GM23338 (cell line): ENCODE measurements at regions not wholly inside any gene's neighbourhood (a gene's known extent, or its start where the extent isn't known, plus 50 kb on each side); places are given as distances from the start of the nearest gene placed in this dataset.
"Not testable (repeated sequence)": the region's sequence is repeated elsewhere in the genome, so short reads cannot be mapped to it uniquely, and the experiment has no call there.

ENCODE experiments used
- ATAC-seq: fragments of 200-7000 bp; cut with Tn5 transposase; 3 replicates; pipeline ENCODE4 v1.9.1; 2020
- DNase-seq: peaks from one replicate; pipeline ENCODE4 v3.0.0-alpha.2; 2015; ENCODE audit warnings: low spot score
- H2AFZ ChIP-seq: fragments of 200-600 bp; sonication (generic); 2 replicates; pipeline ENCODE4 v1.8.0; 2016; ENCODE audit warnings: antibody characterized with exemption, mild to moderate bottlenecking, moderate library complexity
- H3F3A ChIP-seq: fragments of 200-600 bp; sonication (generic); replicated peaks from 2 replicates; pipeline ENCODE4 v1.8.0; 2017; ENCODE audit warnings: antibody characterized with exemption, mixed run types, low read depth
- H3K27ac ChIP-seq: fragments of 200-600 bp; sonication (generic); 2 replicates; pipeline ENCODE4 v1.6.1; 2016; ENCODE audit warnings: low read depth
- H3K27me3 ChIP-seq: fragments of 200-600 bp; sonication (generic); 2 replicates; pipeline ENCODE4 v1.8.0; 2016; ENCODE audit warnings: mild to moderate bottlenecking, mixed run types, moderate library complexity; ENCODE audit not compliant: insufficient read depth
- H3K36me3 ChIP-seq: fragments of 200-600 bp; sonication (generic); 2 replicates; pipeline ENCODE4 v1.8.0; 2016; ENCODE audit warnings: mild to moderate bottlenecking; ENCODE audit not compliant: insufficient read depth
- H3K4me1 ChIP-seq: fragments of 200-600 bp; sonication (generic); 2 replicates; pipeline ENCODE4 v1.8.0; 2016; ENCODE audit warnings: mild to moderate bottlenecking, moderate library complexity; ENCODE audit not compliant: insufficient read depth
- H3K4me2 ChIP-seq: fragments of 200-600 bp; sonication (generic); 2 replicates; pipeline ENCODE4 v1.7.1; 2017; ENCODE audit warnings: mixed run types
- H3K4me3 ChIP-seq: fragments of 200-600 bp; sonication (generic); 2 replicates; pipeline ENCODE4 v1.6.1; 2016; ENCODE audit warnings: mixed run types
- H3K79me2 ChIP-seq: fragments of 200-600 bp; sonication (generic); replicated peaks from 2 replicates; pipeline ENCODE4 v1.8.0; 2017; ENCODE audit warnings: mild to moderate bottlenecking; ENCODE audit not compliant: insufficient read depth
- H3K9me2 ChIP-seq: fragments of 200-600 bp; sonication (generic); 2 replicates; pipeline ENCODE4 v1.8.0; 2017; ENCODE audit not compliant: insufficient read depth
- H4K20me1 ChIP-seq: fragments of 200-600 bp; sonication (generic); replicated peaks from 2 replicates; pipeline ENCODE4 v1.8.0; 2017; ENCODE audit warnings: mild to moderate bottlenecking; ENCODE audit not compliant: insufficient read depth
- H3K27ac Mint-ChIP-seq: 2 replicates; pipeline ENCODE4 v1.8.0; 2020; ENCODE audit warnings: inconsistent platforms, mild to moderate bottlenecking, moderate library complexity, mixed read lengths
- H3K27me3 Mint-ChIP-seq: 3 replicates; pipeline ENCODE4 v1.8.0; 2022; ENCODE audit warnings: low read depth, mild to moderate bottlenecking, moderate library complexity, mixed read lengths, inconsistent platforms; ENCODE audit not compliant: insufficient read depth, poor library complexity
- H3K36me3 Mint-ChIP-seq: 3 replicates; pipeline ENCODE4 v1.8.0; 2021; ENCODE audit warnings: low read depth, mild to moderate bottlenecking, inconsistent platforms, moderate library complexity, mixed read lengths
- H3K4me1 Mint-ChIP-seq: 3 replicates; pipeline ENCODE4 v1.8.0; 2020; ENCODE audit warnings: mild to moderate bottlenecking, inconsistent platforms, mixed read lengths
- H3K4me3 Mint-ChIP-seq: 3 replicates; pipeline ENCODE4 v1.8.0; 2021; ENCODE audit warnings: moderate library complexity, mild to moderate bottlenecking, inconsistent platforms, mixed read lengths
- H3K9me3 Mint-ChIP-seq: 3 replicates; pipeline ENCODE4 v1.8.0; 2020; ENCODE audit warnings: moderate library complexity, mild to moderate bottlenecking, inconsistent platforms, mixed read lengths
- CREB1 ChIP-seq: fragments of 250-450 bp; sonication (Bioruptor Pico); IDR thresholded peaks from 2 replicates; pipeline ENCODE4 v1.5.0; 2020; ENCODE audit warnings: low read depth, mild to moderate bottlenecking, moderate library complexity
- EZH2 ChIP-seq: fragments of 200-600 bp; sonication (generic); IDR thresholded peaks from one replicate; pipeline ENCODE4 v1.8.0; 2017; ENCODE audit warnings: antibody characterized with exemption, mild to moderate bottlenecking, low read depth; ENCODE audit not compliant: unreplicated experiment
- EZH2phosphoT487 ChIP-seq: fragments of 200-600 bp; sonication (generic); IDR thresholded peaks from one replicate; pipeline ENCODE4 v1.8.1; 2018; ENCODE audit warnings: antibody characterized with exemption; ENCODE audit not compliant: unreplicated experiment
- JUNB ChIP-seq: IDR thresholded peaks from one replicate; pipeline ENCODE4 v1.6.1; 2016; ENCODE audit warnings: antibody characterized with exemption; ENCODE audit not compliant: unreplicated experiment
- POLR2AphosphoS5 ChIP-seq: IDR thresholded peaks from 2 replicates; pipeline ENCODE4 v1.6.1; 2016; ENCODE audit warnings: antibody characterized with exemption, low read depth
- ZNF331 ChIP-seq: fragments of 250-450 bp; sonication (Bioruptor Pico); IDR thresholded peaks from 2 replicates; pipeline ENCODE4 v1.5.0; 2020; ENCODE audit warnings: low read depth, mild to moderate bottlenecking, moderate library complexity
- TF ChIP-seq, protein P1 (sequence below), 2 experiments: fragments of 200-600 bp in 1 of 2; sonication (generic) in 1 of 2; conservative IDR thresholded peaks; 2 replicates each; pipeline versions ENCODE4 v1.5.1 to v1.6.1; 2016 to 2017; ENCODE audit warnings: antibody characterized with exemption in 2 of 2, low read depth in 2 of 2, mild to moderate bottlenecking in 2 of 2, moderate library complexity in 1 of 2
- TF ChIP-seq, protein P2 (sequence below): IDR thresholded peaks from 2 replicates; pipeline ENCODE4 v1.6.1; 2016; ENCODE audit warnings: antibody characterized with exemption
- TF ChIP-seq, protein P3 (sequence below): fragments of 250-450 bp; sonication (Bioruptor Pico); IDR thresholded peaks from 2 replicates; pipeline ENCODE4 v1.5.0; 2020; ENCODE audit warnings: mild to moderate bottlenecking, moderate library complexity
- TF ChIP-seq, protein P4 (sequence below): IDR thresholded peaks from one replicate; pipeline ENCODE4 v1.6.1; 2018; ENCODE audit warnings: antibody characterized with exemption; ENCODE audit not compliant: unreplicated experiment

DNA sequence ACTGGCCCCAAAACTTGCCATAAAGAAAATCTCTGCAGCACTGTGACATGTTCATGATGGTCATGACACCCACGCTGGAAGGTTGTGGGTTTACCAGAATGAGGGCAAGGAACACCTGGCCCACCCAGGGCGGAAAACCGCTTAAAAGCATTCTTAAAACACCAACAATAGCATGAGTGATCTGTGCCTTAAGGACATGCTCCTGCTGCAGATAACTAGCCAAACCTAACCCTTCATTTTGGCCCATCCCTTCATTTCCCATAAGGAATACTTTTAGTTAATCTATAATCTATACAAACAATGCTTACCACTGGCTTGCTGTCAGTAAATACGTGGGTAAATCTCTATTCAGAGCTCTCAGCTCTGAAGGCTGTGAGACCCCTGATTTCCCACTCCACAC lies 67.6 kb downstream of the FAM50B start:
- not testable (repeated sequence) for H3K27ac Mint-ChIP-seq, H4K20me1 ChIP-seq, H3K36me3 ChIP-seq, H3K27me3 ChIP-seq, H3K27ac ChIP-seq, DNase-seq, H3F3A ChIP-seq, ATAC-seq, H3K4me1 ChIP-seq, H3K4me2 ChIP-seq, H3K9me2 ChIP-seq, H2AFZ ChIP-seq, H3K27me3 Mint-ChIP-seq, H3K79me2 ChIP-seq, H3K4me3 Mint-ChIP-seq, H3K4me3 ChIP-seq
- H3K9me3 Mint-ChIP-seq: peaks cover 34% of the 10 kb centered on the region
- peaks cover 16% of the 10 kb centered on the region; the same call in 2 of the 3 replicates for H3K36me3 Mint-ChIP-seq
- peaks cover 15% of the 10 kb centered on the region for H3K4me1 Mint-ChIP-seq

DNA sequence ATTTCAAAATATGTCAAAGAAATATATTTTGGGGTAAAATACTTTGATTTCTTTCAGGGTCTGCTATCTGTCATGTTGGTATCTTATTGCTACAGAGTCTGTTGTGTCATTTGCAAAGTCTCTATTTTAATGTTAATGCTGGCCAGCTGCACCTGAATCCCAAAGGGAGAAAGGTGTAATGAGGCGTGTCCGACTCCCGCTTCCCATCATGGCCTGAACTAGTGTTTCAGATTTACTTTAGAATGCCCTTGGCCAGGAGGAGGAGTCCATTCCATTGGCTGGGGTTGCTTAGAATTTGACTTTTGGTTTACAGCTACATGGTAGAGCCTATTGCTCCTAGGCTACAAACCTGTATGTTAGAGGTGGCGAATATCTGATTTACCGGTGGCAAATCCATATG lies 69.3 kb downstream of the FAM50B start:
- Mint-ChIP-seq H3K4me1 (peaks cover 13% of the 10 kb centered on the region), H3K36me3 (peaks cover 16% of the 10 kb centered on the region; the same call in 2 of the 3 replicates), H3K27me3 (peaks cover 7% of the 10 kb centered on the region), H3K27ac (no peak overlapping the region), H3K9me3 (peaks cover 34% of the 10 kb centered on the region), H3K4me3 (no peak overlapping the region)
- Histone ChIP-seq H3K4me1 (peaks cover 10% of the 10 kb centered on the region; the same call in 1 of the 2 replicates), H3K9me2 (peaks cover 7% of the 10 kb centered on the region; the same call in 1 of the 2 replicates), H3K4me3 (no peak overlapping the region), H4K20me1 (no peaks in the 10 kb centered on the region), H3K36me3 (0 out of 2 replicates have a peak, but pooled peaks cover 4% of the 10 kb centered on the region), H3K27ac (no peak overlapping the region), H3K4me2 (no peak overlapping the region), H2AFZ (0 out of 2 replicates have a peak overlapping the region, but pooled peaks have one; percentile 24), H3K79me2 (no peaks in the 10 kb centered on the region), H3F3A (no peaks in the 10 kb centered on the region), H3K27me3 (no peaks in the 10 kb centered on the region)
- DNase-seq (no peak), ATAC-seq (no peak)
- TF ChIP-seq EZH2phosphoT487 (no peak), CREB1 (CRISPR knock-in tag) (no peak), ZNF331 (CRISPR knock-in tag) (no peak), EZH2 (no peak), POLR2AphosphoS5 (no peak), JUNB (no peak)
- TF ChIP-seq, protein P1, sequence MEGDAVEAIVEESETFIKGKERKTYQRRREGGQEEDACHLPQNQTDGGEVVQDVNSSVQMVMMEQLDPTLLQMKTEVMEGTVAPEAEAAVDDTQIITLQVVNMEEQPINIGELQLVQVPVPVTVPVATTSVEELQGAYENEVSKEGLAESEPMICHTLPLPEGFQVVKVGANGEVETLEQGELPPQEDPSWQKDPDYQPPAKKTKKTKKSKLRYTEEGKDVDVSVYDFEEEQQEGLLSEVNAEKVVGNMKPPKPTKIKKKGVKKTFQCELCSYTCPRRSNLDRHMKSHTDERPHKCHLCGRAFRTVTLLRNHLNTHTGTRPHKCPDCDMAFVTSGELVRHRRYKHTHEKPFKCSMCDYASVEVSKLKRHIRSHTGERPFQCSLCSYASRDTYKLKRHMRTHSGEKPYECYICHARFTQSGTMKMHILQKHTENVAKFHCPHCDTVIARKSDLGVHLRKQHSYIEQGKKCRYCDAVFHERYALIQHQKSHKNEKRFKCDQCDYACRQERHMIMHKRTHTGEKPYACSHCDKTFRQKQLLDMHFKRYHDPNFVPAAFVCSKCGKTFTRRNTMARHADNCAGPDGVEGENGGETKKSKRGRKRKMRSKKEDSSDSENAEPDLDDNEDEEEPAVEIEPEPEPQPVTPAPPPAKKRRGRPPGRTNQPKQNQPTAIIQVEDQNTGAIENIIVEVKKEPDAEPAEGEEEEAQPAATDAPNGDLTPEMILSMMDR (conservative IDR thresholded peaks at IDR 0.05; ENCODE audit: low read depth in 2 of 2): no peak
- TF ChIP-seq, protein P2, sequence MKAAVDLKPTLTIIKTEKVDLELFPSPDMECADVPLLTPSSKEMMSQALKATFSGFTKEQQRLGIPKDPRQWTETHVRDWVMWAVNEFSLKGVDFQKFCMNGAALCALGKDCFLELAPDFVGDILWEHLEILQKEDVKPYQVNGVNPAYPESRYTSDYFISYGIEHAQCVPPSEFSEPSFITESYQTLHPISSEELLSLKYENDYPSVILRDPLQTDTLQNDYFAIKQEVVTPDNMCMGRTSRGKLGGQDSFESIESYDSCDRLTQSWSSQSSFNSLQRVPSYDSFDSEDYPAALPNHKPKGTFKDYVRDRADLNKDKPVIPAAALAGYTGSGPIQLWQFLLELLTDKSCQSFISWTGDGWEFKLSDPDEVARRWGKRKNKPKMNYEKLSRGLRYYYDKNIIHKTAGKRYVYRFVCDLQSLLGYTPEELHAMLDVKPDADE: no peak
- TF ChIP-seq, protein P3, sequence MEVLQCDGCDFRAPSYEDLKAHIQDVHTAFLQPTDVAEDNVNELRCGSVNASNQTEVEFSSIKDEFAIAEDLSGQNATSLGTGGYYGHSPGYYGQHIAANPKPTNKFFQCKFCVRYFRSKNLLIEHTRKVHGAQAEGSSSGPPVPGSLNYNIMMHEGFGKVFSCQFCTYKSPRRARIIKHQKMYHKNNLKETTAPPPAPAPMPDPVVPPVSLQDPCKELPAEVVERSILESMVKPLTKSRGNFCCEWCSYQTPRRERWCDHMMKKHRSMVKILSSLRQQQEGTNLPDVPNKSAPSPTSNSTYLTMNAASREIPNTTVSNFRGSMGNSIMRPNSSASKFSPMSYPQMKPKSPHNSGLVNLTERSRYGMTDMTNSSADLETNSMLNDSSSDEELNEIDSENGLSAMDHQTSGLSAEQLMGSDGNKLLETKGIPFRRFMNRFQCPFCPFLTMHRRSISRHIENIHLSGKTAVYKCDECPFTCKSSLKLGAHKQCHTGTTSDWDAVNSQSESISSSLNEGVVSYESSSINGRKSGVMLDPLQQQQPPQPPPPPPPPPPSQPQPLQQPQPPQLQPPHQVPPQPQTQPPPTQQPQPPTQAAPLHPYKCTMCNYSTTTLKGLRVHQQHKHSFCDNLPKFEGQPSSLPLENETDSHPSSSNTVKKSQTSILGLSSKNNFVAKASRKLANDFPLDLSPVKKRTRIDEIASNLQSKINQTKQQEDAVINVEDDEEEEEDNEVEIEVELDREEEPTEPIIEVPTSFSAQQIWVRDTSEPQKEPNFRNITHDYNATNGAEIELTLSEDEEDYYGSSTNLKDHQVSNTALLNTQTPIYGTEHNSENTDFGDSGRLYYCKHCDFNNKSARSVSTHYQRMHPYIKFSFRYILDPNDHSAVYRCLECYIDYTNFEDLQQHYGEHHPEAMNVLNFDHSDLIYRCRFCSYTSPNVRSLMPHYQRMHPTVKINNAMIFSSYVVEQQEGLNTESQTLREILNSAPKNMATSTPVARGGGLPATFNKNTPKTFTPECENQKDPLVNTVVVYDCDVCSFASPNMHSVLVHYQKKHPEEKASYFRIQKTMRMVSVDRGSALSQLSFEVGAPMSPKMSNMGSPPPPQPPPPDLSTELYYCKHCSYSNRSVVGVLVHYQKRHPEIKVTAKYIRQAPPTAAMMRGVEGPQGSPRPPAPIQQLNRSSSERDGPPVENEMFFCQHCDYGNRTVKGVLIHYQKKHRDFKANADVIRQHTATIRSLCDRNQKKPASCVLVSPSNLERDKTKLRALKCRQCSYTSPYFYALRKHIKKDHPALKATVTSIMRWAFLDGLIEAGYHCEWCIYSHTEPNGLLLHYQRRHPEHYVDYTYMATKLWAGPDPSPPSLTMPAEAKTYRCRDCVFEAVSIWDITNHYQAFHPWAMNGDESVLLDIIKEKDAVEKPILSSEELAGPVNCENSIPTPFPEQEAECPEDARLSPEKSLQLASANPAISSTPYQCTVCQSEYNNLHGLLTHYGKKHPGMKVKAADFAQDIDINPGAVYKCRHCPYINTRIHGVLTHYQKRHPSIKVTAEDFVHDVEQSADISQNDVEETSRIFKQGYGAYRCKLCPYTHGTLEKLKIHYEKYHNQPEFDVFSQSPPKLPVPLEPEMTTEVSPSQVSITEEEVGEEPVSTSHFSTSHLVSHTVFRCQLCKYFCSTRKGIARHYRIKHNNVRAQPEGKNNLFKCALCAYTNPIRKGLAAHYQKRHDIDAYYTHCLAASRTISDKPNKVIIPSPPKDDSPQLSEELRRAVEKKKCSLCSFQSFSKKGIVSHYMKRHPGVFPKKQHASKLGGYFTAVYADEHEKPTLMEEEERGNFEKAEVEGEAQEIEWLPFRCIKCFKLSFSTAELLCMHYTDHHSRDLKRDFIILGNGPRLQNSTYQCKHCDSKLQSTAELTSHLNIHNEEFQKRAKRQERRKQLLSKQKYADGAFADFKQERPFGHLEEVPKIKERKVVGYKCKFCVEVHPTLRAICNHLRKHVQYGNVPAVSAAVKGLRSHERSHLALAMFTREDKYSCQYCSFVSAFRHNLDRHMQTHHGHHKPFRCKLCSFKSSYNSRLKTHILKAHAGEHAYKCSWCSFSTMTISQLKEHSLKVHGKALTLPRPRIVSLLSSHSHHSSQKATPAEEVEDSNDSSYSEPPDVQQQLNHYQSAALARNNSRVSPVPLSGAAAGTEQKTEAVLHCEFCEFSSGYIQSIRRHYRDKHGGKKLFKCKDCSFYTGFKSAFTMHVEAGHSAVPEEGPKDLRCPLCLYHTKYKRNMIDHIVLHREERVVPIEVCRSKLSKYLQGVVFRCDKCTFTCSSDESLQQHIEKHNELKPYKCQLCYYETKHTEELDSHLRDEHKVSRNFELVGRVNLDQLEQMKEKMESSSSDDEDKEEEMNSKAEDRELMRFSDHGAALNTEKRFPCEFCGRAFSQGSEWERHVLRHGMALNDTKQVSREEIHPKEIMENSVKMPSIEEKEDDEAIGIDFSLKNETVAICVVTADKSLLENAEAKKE: no peak
- TF ChIP-seq, protein P4, sequence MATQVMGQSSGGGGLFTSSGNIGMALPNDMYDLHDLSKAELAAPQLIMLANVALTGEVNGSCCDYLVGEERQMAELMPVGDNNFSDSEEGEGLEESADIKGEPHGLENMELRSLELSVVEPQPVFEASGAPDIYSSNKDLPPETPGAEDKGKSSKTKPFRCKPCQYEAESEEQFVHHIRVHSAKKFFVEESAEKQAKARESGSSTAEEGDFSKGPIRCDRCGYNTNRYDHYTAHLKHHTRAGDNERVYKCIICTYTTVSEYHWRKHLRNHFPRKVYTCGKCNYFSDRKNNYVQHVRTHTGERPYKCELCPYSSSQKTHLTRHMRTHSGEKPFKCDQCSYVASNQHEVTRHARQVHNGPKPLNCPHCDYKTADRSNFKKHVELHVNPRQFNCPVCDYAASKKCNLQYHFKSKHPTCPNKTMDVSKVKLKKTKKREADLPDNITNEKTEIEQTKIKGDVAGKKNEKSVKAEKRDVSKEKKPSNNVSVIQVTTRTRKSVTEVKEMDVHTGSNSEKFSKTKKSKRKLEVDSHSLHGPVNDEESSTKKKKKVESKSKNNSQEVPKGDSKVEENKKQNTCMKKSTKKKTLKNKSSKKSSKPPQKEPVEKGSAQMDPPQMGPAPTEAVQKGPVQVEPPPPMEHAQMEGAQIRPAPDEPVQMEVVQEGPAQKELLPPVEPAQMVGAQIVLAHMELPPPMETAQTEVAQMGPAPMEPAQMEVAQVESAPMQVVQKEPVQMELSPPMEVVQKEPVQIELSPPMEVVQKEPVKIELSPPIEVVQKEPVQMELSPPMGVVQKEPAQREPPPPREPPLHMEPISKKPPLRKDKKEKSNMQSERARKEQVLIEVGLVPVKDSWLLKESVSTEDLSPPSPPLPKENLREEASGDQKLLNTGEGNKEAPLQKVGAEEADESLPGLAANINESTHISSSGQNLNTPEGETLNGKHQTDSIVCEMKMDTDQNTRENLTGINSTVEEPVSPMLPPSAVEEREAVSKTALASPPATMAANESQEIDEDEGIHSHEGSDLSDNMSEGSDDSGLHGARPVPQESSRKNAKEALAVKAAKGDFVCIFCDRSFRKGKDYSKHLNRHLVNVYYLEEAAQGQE: no peak
